Thoracic aorta (tissue), 2 donors: ENCODE measurements at regions not wholly inside any gene's neighbourhood (a gene's known extent, or its start where the extent isn't known, plus 50 kb on each side); places are given as distances from the start of the nearest gene placed in this dataset.

Experiments used
- ATAC-seq: fragments of 150-250 bp; one replicate; pipeline ENCODE4 v1.8.0; 2017; ENCODE audit warnings: low read depth; ENCODE audit not compliant: insufficient number of reproducible peaks, low FRiP score
- DNase-seq: peaks from one replicate; pipeline ENCODE4 v3.0.0-alpha.2; 2020; ENCODE audit warnings: low spot score
- H3K27ac ChIP-seq, 2 donors: fragments of 200-600 bp; sonication (generic); 1 replicate in 1 of 2; 2 replicates in 1 of 2; pipeline ENCODE4 v1.5.1; 2016; ENCODE audit warnings: mild to moderate bottlenecking in 2 of 2, moderate library complexity in 2 of 2
- H3K27me3 ChIP-seq: fragments of 200-600 bp; sonication (generic); replicated peaks from 2 replicates; pipeline ENCODE4 v1.6.0; 2016; ENCODE audit warnings: mild to moderate bottlenecking; ENCODE audit not compliant: insufficient read depth
- H3K36me3 ChIP-seq: fragments of 200-600 bp; sonication (generic); one replicate; pipeline ENCODE4 v1.5.1; 2016
- H3K4me1 ChIP-seq, 2 donors: fragments of 200-600 bp; sonication (generic); 1 replicate in 1 of 2; 2 replicates in 1 of 2; pipeline versions ENCODE4 v1.5.1 to v1.6.0; 2016; ENCODE audit warnings: low read depth in 2 of 2, mild to moderate bottlenecking in 1 of 2; ENCODE audit not compliant: control insufficient read depth in 1 of 2
- H3K4me3 ChIP-seq: fragments of 200-600 bp; sonication (generic); 2 replicates; pipeline ENCODE4 v1.5.1; 2016; ENCODE audit warnings: mild to moderate bottlenecking
- H3K9me3 ChIP-seq: fragments of 200-600 bp; sonication (generic); 2 replicates; pipeline ENCODE4 v1.5.1; 2016
- CTCF ChIP-seq: fragments of 200-600 bp; sonication (generic); IDR thresholded peaks from one replicate; pipeline ENCODE4 v1.5.1; 2019; ENCODE audit warnings: antibody characterized with exemption

- no peaks in the 10 kb centered on the region for H3K4me1 ChIP-seq
- H3K4me3 ChIP-seq, result no peak overlapping the region
- ATAC-seq (no peak), DNase-seq (no peak)
- no peak for TF ChIP-seq CTCF
- H3K27me3 ChIP-seq, result no peaks in the 10 kb centered on the region
- no peak overlapping the region for H3K27ac ChIP-seq
- H3K36me3 ChIP-seq, result no peaks in the 10 kb centered on the region
- H3K9me3 ChIP-seq, result no peaks in the 10 kb centered on the region
Observed at GRCh38 chr11:97955595-97955994, 1065.2 kb upstream of the CNTN5 start.

- no peak for DNase-seq
- ATAC-seq, result no peak
Observed at GRCh38 chr11:97956904-97957303, 1063.8 kb upstream of the CNTN5 start.

GRCh38 chr11:97961431-97961830 is 1059.3 kb upstream of the CNTN5 start:
- Histone ChIP-seq H3K9me3 (no peaks in the 10 kb centered on the region), H3K27me3 (no peaks in the 10 kb centered on the region), H3K27ac (no peak overlapping the region), H3K4me1 (no peaks in the 10 kb centered on the region), H3K36me3 (no peaks in the 10 kb centered on the region), H3K4me3 (no peak overlapping the region)
- ATAC-seq, result no peak
- no peak for TF ChIP-seq CTCF
- no peak for DNase-seq

More at GRCh38 chr11:97956904-97957303, 1063.8 kb upstream of the CNTN5 start:
- no peak overlapping the region for H3K27ac ChIP-seq
- no peaks in the 10 kb centered on the region for H3K9me3 ChIP-seq
- no peak for TF ChIP-seq CTCF
- no peaks in the 10 kb centered on the region for H3K27me3 ChIP-seq
- H3K4me3 ChIP-seq, result no peak overlapping the region
- H3K36me3 ChIP-seq, result no peaks in the 10 kb centered on the region
- no peaks in the 10 kb centered on the region for H3K4me1 ChIP-seq

GRCh38 chr11:97962758-97963157 is 1058.0 kb upstream of the CNTN5 start:
- no peak for ATAC-seq
- Histone ChIP-seq H3K4me3 (no peak overlapping the region), H3K27ac (no peak overlapping the region), H3K9me3 (no peaks in the 10 kb centered on the region), H3K27me3 (no peaks in the 10 kb centered on the region), H3K36me3 (no peaks in the 10 kb centered on the region), H3K4me1 (no peaks in the 10 kb centered on the region)
- no peak for DNase-seq
- TF ChIP-seq CTCF, result no peak

- Histone ChIP-seq H3K4me3 (no peak overlapping the region), H3K27ac (no peak overlapping the region), H3K36me3 (no peaks in the 10 kb centered on the region), H3K4me1 (no peaks in the 10 kb centered on the region), H3K9me3 (no peaks in the 10 kb centered on the region), H3K27me3 (no peaks in the 10 kb centered on the region)
- no peak for DNase-seq
- no peak for TF ChIP-seq CTCF
- ATAC-seq, result no peak
Observed at GRCh38 chr11:97963528-97964331, 1057.0 kb upstream of the CNTN5 start.
